OCI-LY7 (cell line): ENCODE measurements at regions not wholly inside any gene's neighbourhood (a gene's known extent, or its start where the extent isn't known, plus 50 kb on each side); places are given as distances from the start of the nearest gene placed in this dataset.

Source experiments
- EZH2phosphoT487 ChIP-seq: fragments of 200-600 bp; sonication (generic); IDR thresholded peaks from 2 replicates; pipeline ENCODE4 v1.6.1; 2018; ENCODE audit warnings: low read depth, borderline replicate concordance, mild to moderate bottlenecking, mixed run types, antibody characterized with exemption, low read length, moderate library complexity, mixed read lengths
- TF ChIP-seq, protein P1 (sequence below): fragments of 200-600 bp; sonication (generic); conservative IDR thresholded peaks from 2 replicates; pipeline ENCODE4 v1.5.1; 2014; ENCODE audit warnings: mild to moderate bottlenecking, antibody characterized with exemption, low read length, moderate library complexity, mixed read lengths

DNA sequence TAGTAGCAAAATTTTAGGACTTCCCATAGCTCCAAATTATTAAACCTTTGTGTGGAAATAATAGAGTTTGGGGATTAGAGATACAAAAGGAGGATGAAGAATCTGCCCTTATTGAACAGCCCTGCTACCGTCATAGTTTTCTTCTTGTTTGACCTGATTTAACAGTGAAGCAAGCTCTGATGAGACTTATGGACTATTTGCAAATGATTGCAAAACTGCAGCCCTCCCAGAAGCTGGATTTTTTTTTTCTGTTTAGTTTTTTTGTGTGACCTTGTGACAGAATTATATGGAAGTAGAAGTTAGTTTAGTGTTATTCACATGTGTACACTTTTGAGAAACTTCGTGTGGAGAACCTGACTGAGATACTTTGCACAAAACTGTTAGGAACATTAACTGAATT lies 267.8 kb downstream of the KCNRG start:
- TF ChIP-seq, protein P1, sequence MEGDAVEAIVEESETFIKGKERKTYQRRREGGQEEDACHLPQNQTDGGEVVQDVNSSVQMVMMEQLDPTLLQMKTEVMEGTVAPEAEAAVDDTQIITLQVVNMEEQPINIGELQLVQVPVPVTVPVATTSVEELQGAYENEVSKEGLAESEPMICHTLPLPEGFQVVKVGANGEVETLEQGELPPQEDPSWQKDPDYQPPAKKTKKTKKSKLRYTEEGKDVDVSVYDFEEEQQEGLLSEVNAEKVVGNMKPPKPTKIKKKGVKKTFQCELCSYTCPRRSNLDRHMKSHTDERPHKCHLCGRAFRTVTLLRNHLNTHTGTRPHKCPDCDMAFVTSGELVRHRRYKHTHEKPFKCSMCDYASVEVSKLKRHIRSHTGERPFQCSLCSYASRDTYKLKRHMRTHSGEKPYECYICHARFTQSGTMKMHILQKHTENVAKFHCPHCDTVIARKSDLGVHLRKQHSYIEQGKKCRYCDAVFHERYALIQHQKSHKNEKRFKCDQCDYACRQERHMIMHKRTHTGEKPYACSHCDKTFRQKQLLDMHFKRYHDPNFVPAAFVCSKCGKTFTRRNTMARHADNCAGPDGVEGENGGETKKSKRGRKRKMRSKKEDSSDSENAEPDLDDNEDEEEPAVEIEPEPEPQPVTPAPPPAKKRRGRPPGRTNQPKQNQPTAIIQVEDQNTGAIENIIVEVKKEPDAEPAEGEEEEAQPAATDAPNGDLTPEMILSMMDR: no peak
- TF ChIP-seq EZH2phosphoT487: no peak
